HS-5 (cell line): ENCODE measurements at regions not wholly inside any gene's neighbourhood (a gene's known extent, or its start where the extent isn't known, plus 50 kb on each side); places are given as distances from the start of the nearest gene placed in this dataset.

Source experiments
- DNase-seq: peaks from one replicate; pipeline ENCODE4 v3.0.0-alpha.2; 2012; ENCODE audit warnings: low read depth

- DNase-seq: no peak
These were observed 97.1 kb downstream of the JCAD start for GRCh38 chr10:29962166-29962850.

DNA sequence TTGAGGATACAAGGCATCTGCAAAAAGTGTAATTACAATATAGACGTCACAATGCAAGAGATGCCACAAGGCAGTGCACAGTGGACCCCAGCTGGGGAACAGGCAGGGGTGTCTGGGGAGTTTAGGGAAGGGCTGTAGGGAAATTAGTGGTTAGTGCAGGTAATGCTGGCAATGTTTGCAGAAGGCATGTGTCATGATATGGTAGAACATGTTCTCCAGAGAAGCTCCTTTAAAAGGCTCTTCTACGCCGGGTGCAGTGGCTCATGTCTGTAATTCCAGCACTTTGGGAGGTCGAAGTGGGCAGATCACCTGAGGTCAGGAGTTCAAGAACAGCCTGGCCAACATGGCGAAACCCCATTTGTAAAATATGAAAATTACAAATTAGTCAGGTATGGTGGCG is 98.0 kb downstream of the JCAD start:
- no peak for DNase-seq

DNA sequence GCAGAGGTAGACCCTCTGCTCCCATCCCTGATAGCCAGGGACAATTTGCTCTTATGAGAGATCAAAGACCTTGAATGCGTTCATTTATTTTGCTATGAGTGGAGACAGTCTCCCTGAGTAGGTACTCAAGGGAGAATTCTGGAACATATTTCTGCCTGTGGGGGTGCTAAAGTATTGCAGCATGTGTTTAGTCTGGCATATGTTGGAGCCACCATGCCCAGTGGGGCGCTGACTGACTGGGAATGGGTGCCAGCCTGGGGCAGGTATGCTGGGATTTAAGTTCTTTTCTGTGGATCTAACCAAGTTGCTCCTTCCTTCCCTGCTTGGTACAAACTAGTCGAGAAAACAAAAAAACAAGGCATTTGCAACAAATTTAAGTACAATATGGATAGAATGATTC is 99.1 kb downstream of the JCAD start:
- DNase-seq: no peak

GRCh38 chr10:29959586-29959985 is 99.8 kb downstream of the JCAD start:
- DNase-seq: no peak

GRCh38 chr10:29958440-29958839 is 100.9 kb downstream of the JCAD start:
- DNase-seq: no peak

- no peak for DNase-seq
These were observed 101.5 kb downstream of the JCAD start for GRCh38 chr10:29957907-29958331.

DNA sequence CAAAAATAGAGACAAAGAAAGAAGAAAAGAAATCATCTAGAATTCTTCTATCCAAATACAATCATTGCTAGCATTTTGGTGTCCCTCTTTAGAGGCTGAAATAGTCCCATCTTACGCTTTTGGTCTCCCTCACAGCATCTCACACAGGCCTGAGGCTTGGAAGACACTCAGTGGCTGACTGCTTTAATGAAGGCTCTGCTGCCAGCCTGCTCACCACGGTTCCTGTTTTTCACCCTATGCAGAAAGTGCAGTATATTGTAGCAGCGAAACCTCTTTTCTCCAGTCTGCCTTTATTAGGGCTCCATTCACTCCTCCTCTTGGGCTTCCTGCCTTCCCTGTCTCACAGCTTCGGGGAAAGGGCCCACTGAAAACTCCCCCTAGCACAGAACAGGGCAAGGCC is 102.2 kb downstream of the JCAD start:
- DNase-seq: no peak

- no peak for DNase-seq
These were observed 103.0 kb downstream of the JCAD start for GRCh38 chr10:29956335-29956924.

- no peak for DNase-seq
These were observed 104.0 kb downstream of the JCAD start for GRCh38 chr10:29955329-29955935.

- no peak for DNase-seq
These were observed 107.9 kb downstream of the JCAD start for GRCh38 chr10:29951441-29951931.

DNA sequence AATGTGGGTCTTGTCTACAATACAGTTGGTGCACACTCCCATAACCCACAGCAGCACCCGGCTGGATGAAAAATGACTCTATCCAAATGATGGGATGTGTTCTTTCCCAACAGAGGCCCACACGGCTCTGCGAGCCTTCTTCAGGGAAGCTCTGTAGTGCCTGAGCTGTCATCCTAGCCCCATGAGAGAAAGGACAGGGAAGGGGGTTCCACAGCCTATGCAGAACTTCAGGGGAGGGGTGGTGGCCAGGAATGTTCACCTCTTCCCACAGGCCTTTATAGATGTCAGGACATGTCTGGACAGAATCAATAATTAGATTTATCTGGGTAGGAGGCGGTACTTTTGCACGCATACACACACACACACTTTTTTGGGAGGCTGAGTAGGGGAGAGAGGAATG is 109.0 kb downstream of the JCAD start:
- DNase-seq: no peak

DNA sequence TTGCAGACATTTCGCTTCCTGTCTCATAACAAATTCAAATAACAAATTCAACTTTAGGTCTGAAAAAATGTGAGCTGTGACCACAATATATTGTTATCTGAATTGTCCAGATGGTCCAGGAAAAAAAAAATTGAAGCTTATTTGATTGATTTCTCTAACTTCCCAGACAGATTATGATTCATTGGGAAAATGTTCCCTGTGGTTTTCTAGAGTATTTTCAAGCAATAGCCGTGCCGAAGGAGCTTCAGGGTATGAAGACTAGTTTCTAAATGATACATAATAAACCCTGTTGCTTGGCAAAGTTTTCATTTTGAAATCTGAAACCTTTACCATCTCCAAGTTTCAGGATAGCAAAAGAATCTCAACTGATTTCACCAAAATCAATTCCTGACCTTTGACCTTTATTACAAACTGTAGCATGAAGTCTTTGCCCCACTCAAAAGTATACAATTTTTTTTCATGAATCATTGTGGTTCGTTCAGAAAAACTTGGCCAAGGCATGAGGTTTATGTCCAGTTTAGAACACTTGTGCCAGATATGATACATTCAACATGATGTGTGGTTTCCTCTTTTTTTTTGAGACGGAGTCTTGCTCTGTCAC is 109.9 kb downstream of the JCAD start:
- peak; percentile 89 for DNase-seq

GRCh38 chr10:29948881-29949355 is 110.5 kb downstream of the JCAD start:
- DNase-seq: no peak

GRCh38 chr10:29947701-29948060 is 111.7 kb downstream of the JCAD start:
- no peak for DNase-seq

GRCh38 chr10:29946953-29947700 is 112.3 kb downstream of the JCAD start:
- DNase-seq: peak; percentile 16

- DNase-seq: no peak
These were observed 112.8 kb downstream of the JCAD start for GRCh38 chr10:29946614-29946952.

- DNase-seq: no peak
These were observed 117.9 kb downstream of the JCAD start for GRCh38 chr10:29941476-29941875.

- no peak for DNase-seq
These were observed 126.4 kb downstream of the JCAD start for GRCh38 chr10:29932991-29933390.

- DNase-seq: no peak
These were observed 127.6 kb downstream of the JCAD start for GRCh38 chr10:29931833-29932232.

GRCh38 chr10:29929006-29929405 is 130.4 kb downstream of the JCAD start:
- DNase-seq: no peak

GRCh38 chr10:29926693-29927048 is 132.7 kb downstream of the JCAD start:
- no peak for DNase-seq
